Sigmoid colon (tissue), 3 donors: ENCODE measurements at regions not wholly inside any gene's neighbourhood (a gene's known extent, or its start where the extent isn't known, plus 50 kb on each side); places are given as distances from the start of the nearest gene placed in this dataset.

Experiments
- POLR2A ChIP-seq, 2 donors: fragments of 450-650 bp; IDR thresholded peaks; one replicate each; pipeline ENCODE4 v1.6.1; 2016; ENCODE audit warnings: antibody characterized with exemption in 2 of 2, mild to moderate bottlenecking in 2 of 2, moderate library complexity in 2 of 2
- TF ChIP-seq, protein P1 (sequence below), 4 experiments: fragments of 450-650 bp in 3 of 4; fragments of 200-600 bp in 1 of 4; IDR thresholded peaks; one replicate each; pipeline ENCODE4 v1.5.1; 2016 to 2019; ENCODE audit warnings: antibody characterized with exemption in 4 of 4, mild to moderate bottlenecking in 3 of 4, moderate library complexity in 2 of 4

- TF ChIP-seq, protein P1, sequence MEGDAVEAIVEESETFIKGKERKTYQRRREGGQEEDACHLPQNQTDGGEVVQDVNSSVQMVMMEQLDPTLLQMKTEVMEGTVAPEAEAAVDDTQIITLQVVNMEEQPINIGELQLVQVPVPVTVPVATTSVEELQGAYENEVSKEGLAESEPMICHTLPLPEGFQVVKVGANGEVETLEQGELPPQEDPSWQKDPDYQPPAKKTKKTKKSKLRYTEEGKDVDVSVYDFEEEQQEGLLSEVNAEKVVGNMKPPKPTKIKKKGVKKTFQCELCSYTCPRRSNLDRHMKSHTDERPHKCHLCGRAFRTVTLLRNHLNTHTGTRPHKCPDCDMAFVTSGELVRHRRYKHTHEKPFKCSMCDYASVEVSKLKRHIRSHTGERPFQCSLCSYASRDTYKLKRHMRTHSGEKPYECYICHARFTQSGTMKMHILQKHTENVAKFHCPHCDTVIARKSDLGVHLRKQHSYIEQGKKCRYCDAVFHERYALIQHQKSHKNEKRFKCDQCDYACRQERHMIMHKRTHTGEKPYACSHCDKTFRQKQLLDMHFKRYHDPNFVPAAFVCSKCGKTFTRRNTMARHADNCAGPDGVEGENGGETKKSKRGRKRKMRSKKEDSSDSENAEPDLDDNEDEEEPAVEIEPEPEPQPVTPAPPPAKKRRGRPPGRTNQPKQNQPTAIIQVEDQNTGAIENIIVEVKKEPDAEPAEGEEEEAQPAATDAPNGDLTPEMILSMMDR (IDR thresholded peaks at IDR 0.05) = no peak
- TF ChIP-seq POLR2A (IDR thresholded peaks at IDR 0.05) = no peak
These were observed 285.8 kb downstream of the NUAK1 start for GRCh38 chr12:105852951-105853350.
